ENCODE measurements at regions not wholly inside any gene's neighbourhood (a gene's known extent, or its start where the extent isn't known, plus 50 kb on each side); places are given as distances from the start of the nearest gene placed in this dataset.

DNA sequence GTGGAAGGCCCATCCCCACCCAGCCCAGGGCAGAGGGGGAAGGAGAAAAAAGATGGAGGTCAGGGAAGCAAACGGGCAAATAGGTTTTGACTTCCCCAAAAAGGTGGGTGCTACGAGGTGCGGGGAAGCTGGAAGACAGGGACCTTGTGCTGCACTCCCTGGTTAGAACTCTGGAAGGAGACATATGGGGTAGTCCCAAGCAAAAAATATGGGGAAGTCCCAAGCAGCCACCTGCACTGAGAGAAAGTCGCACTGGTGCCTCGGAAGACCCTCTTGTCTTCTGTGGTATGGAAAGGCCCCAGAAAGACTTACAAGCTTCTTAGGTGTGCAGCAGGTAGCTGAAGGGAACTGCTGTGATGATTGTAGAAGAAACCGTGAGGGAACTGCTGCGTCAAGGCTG is 93.8 kb upstream of the CEP85L start:
- Histone ChIP-seq H2AFZ (ENCODE audit: low read length) (no peak overlapping the region), H3K27me3 (ENCODE audit: control insufficient read depth, insufficient read depth, low read length) (no peaks in the 10 kb centered on the region), H3K79me2 (ENCODE audit: control insufficient read depth, insufficient read depth, low read length) (no peaks in the 10 kb centered on the region), H3K9me3 (ENCODE audit: control insufficient read depth, insufficient read depth, low read depth, low read length) (no peaks in the 10 kb centered on the region), H3K9ac (ENCODE audit: insufficient read depth, low read length) (no peak overlapping the region), H3K4me1 (ENCODE audit: control insufficient read depth, extremely low read depth, insufficient read depth, low read length) (peaks cover 12% of the 10 kb centered on the region), H3K4me2 (ENCODE audit: extremely low read depth, insufficient read depth, low read length) (peak overlapping the region; percentile 13), H3K27ac (ENCODE audit: insufficient read depth, low read length) (peak overlapping the region; percentile 28), H3K36me3 (ENCODE audit: control insufficient read depth, insufficient read depth, low read length) (no peaks in the 10 kb centered on the region), H4K20me1 (ENCODE audit: control insufficient read depth, extremely low read depth, insufficient read depth, low read length) (no peaks in the 10 kb centered on the region), H3K4me3 (replicated peaks in 1 of 4; ENCODE audit: control extremely low read depth in 1 of 4, insufficient read depth in 1 of 4, low read depth in 3 of 4, low read length in 4 of 4) (no peak overlapping the region)
- no peak for DNase-seq (ENCODE audit: low read depth in 2 of 2)
- TF ChIP-seq, protein P1, sequence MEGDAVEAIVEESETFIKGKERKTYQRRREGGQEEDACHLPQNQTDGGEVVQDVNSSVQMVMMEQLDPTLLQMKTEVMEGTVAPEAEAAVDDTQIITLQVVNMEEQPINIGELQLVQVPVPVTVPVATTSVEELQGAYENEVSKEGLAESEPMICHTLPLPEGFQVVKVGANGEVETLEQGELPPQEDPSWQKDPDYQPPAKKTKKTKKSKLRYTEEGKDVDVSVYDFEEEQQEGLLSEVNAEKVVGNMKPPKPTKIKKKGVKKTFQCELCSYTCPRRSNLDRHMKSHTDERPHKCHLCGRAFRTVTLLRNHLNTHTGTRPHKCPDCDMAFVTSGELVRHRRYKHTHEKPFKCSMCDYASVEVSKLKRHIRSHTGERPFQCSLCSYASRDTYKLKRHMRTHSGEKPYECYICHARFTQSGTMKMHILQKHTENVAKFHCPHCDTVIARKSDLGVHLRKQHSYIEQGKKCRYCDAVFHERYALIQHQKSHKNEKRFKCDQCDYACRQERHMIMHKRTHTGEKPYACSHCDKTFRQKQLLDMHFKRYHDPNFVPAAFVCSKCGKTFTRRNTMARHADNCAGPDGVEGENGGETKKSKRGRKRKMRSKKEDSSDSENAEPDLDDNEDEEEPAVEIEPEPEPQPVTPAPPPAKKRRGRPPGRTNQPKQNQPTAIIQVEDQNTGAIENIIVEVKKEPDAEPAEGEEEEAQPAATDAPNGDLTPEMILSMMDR (conservative IDR thresholded peaks at IDR 0.05 in 1 of 2, IDR thresholded peaks at IDR 0.05 in 1 of 2; ENCODE audit: low read depth in 1 of 2, low read length in 2 of 2), result no peak
- no peak for TF ChIP-seq EZH2 (IDR thresholded peaks at IDR 0.05; ENCODE audit: low read length, missing control alignments)

DNA sequence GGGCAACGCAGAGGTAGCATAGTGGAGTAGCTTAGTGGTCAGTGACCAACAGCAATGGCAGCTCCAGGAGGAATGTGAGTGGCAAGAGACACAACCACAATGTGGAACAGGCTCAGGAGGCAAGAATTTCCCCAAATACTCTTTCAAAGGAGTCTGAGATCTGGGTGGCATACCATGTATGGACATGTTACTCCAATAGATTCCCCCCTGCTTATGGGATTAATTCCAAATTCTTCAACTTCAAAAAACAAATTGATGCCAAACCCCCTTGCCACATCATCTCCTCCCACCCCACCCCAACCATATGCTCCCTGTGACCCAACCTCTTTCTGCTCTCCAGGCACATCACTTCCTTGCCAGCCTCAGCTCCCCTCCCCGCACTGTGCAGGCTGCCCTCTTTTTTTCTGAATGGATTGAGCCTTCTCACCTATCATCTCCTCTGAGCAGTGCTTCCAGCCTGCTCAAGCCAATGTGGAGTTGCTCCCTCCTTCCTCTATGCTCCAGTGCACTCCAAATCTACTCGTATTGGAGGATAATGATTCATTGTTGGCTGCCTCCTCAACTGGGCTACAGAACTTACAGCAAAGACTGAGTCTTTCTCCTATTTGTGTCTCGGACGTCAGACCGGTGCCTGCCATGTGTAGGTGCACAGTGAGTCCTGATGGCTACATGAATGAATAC is 93.0 kb upstream of the CEP85L start:
- no peak overlapping the region for H3K9ac ChIP-seq (ENCODE audit: insufficient read depth, low read length)
- H3K79me2 ChIP-seq (ENCODE audit: control insufficient read depth, insufficient read depth, low read length), result no peaks in the 10 kb centered on the region
- no peaks in the 10 kb centered on the region for H3K9me3 ChIP-seq (ENCODE audit: control insufficient read depth, insufficient read depth, low read depth, low read length)
- no peaks in the 10 kb centered on the region for H3K36me3 ChIP-seq (ENCODE audit: control insufficient read depth, insufficient read depth, low read length)
- no peak overlapping the region for H3K4me3 ChIP-seq (replicated peaks in 1 of 4; ENCODE audit: control extremely low read depth in 1 of 4, insufficient read depth in 1 of 4, low read depth in 3 of 4, low read length in 4 of 4)
- H2AFZ ChIP-seq (ENCODE audit: low read length), result peak overlapping the region; percentile 8
- peak; percentile 38 to 94 for DNase-seq (ENCODE audit: low read depth in 2 of 2)
- no peak for TF ChIP-seq EZH2 (IDR thresholded peaks at IDR 0.05; ENCODE audit: low read length, missing control alignments)
- TF ChIP-seq, protein P1 (conservative IDR thresholded peaks at IDR 0.05 in 1 of 2, IDR thresholded peaks at IDR 0.05 in 1 of 2; ENCODE audit: low read depth in 1 of 2, low read length in 2 of 2), result no peak
- H3K27me3 ChIP-seq (ENCODE audit: control insufficient read depth, insufficient read depth, low read length), result no peaks in the 10 kb centered on the region
- peak overlapping the region; percentile 23 for H3K4me2 ChIP-seq (ENCODE audit: extremely low read depth, insufficient read depth, low read length)
- H3K27ac ChIP-seq (ENCODE audit: insufficient read depth, low read length), result peak overlapping the region; percentile 49
- peaks cover 11% of the 10 kb centered on the region for H3K4me1 ChIP-seq (ENCODE audit: control insufficient read depth, extremely low read depth, insufficient read depth, low read length)
- no peaks in the 10 kb centered on the region for H4K20me1 ChIP-seq (ENCODE audit: control insufficient read depth, extremely low read depth, insufficient read depth, low read length)

DNA sequence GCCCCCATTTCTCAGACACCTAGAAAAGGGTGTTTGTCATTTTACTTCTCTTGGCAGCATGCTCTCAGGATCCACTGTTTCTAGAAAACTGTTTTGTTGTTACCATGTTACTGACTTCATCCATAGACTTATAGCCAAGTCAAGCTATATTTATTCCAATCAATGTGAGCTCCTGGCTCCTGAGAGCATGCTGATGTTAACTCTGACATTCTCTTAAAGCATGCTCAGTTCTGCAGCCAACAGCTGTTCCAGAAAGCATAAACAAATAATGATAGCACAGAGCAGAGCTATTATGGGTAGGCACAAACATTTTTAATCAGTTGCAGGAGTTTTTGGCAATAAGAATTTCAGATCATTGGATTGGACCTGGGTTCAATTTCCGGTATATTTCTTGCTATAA is 92.4 kb upstream of the CEP85L start:
- peak; percentile 63 to 78 for DNase-seq (ENCODE audit: low read depth in 2 of 2)
- peaks cover 6% of the 10 kb centered on the region for H3K4me1 ChIP-seq (ENCODE audit: control insufficient read depth, extremely low read depth, insufficient read depth, low read length)
- TF ChIP-seq, protein P1 (conservative IDR thresholded peaks at IDR 0.05 in 1 of 2, IDR thresholded peaks at IDR 0.05 in 1 of 2; ENCODE audit: low read depth in 1 of 2, low read length in 2 of 2), result no peak
- no peak for TF ChIP-seq EZH2 (IDR thresholded peaks at IDR 0.05; ENCODE audit: low read length, missing control alignments)
- H3K79me2 ChIP-seq (ENCODE audit: control insufficient read depth, insufficient read depth, low read length), result no peaks in the 10 kb centered on the region
- peak overlapping the region; percentile 53 for H3K27ac ChIP-seq (ENCODE audit: insufficient read depth, low read length)
- peak overlapping the region; percentile 8 for H3K4me2 ChIP-seq (ENCODE audit: extremely low read depth, insufficient read depth, low read length)
- no peak overlapping the region for H3K4me3 ChIP-seq (replicated peaks in 1 of 4; ENCODE audit: control extremely low read depth in 1 of 4, insufficient read depth in 1 of 4, low read depth in 3 of 4, low read length in 4 of 4)
- no peak overlapping the region for H2AFZ ChIP-seq (ENCODE audit: low read length)
- no peaks in the 10 kb centered on the region for H3K36me3 ChIP-seq (ENCODE audit: control insufficient read depth, insufficient read depth, low read length)
- no peak overlapping the region for H3K9ac ChIP-seq (ENCODE audit: insufficient read depth, low read length)
- H4K20me1 ChIP-seq (ENCODE audit: control insufficient read depth, extremely low read depth, insufficient read depth, low read length), result no peaks in the 10 kb centered on the region
- no peaks in the 10 kb centered on the region for H3K9me3 ChIP-seq (ENCODE audit: control insufficient read depth, insufficient read depth, low read depth, low read length)
- H3K27me3 ChIP-seq (ENCODE audit: control insufficient read depth, insufficient read depth, low read length), result no peaks in the 10 kb centered on the region
